Osteocyte (in vitro differentiated cells): ENCODE measurements at regions not wholly inside any gene's neighbourhood (a gene's known extent, or its start where the extent isn't known, plus 50 kb on each side); places are given as distances from the start of the nearest gene placed in this dataset.

Experiments
- DNase-seq: peaks from one replicate; pipeline ENCODE4 v3.0.0; 2021; ENCODE audit warnings: mixed read lengths; ENCODE audit not compliant: unreplicated experiment; ENCODE audit errors: extremely low spot score
- H3K27ac Mint-ChIP-seq: one replicate; pipeline ENCODE4 v1.8.0; 2021; ENCODE audit warnings: mild to moderate bottlenecking, mixed read lengths; ENCODE audit not compliant: unreplicated experiment
- H3K27me3 Mint-ChIP-seq: one replicate; pipeline ENCODE4 v1.8.0; 2021; ENCODE audit warnings: mixed read lengths; ENCODE audit not compliant: unreplicated experiment
- H3K36me3 Mint-ChIP-seq: one replicate; pipeline ENCODE4 v1.8.0; 2021; ENCODE audit warnings: mixed read lengths; ENCODE audit not compliant: unreplicated experiment
- H3K4me1 Mint-ChIP-seq: one replicate; pipeline ENCODE4 v1.8.0; 2021; ENCODE audit warnings: mixed read lengths; ENCODE audit not compliant: unreplicated experiment
- H3K4me3 Mint-ChIP-seq: one replicate; pipeline ENCODE4 v1.8.0; 2021; ENCODE audit warnings: mild to moderate bottlenecking, moderate library complexity, mixed read lengths; ENCODE audit not compliant: unreplicated experiment
- H3K9me3 Mint-ChIP-seq: one replicate; pipeline ENCODE4 v1.8.0; 2021; ENCODE audit warnings: mixed read lengths; ENCODE audit not compliant: unreplicated experiment
- TF ChIP-seq, protein P1 (sequence below): fragments of 200-600 bp; sonication (generic); IDR thresholded peaks from 2 replicates; pipeline ENCODE4 v1.5.0; 2021; ENCODE audit warnings: antibody characterized with exemption, mild to moderate bottlenecking, moderate library complexity

- peaks cover 3% of the 10 kb centered on the region for H3K4me1 Mint-ChIP-seq
- DNase-seq = no peak
- no peak overlapping the region for H3K27ac Mint-ChIP-seq
- H3K27me3 Mint-ChIP-seq = peaks cover 43% of the 10 kb centered on the region
- no peaks in the 10 kb centered on the region for H3K36me3 Mint-ChIP-seq
- no peak overlapping the region for H3K4me3 Mint-ChIP-seq
- H3K9me3 Mint-ChIP-seq = no peaks in the 10 kb centered on the region
- TF ChIP-seq, protein P1, sequence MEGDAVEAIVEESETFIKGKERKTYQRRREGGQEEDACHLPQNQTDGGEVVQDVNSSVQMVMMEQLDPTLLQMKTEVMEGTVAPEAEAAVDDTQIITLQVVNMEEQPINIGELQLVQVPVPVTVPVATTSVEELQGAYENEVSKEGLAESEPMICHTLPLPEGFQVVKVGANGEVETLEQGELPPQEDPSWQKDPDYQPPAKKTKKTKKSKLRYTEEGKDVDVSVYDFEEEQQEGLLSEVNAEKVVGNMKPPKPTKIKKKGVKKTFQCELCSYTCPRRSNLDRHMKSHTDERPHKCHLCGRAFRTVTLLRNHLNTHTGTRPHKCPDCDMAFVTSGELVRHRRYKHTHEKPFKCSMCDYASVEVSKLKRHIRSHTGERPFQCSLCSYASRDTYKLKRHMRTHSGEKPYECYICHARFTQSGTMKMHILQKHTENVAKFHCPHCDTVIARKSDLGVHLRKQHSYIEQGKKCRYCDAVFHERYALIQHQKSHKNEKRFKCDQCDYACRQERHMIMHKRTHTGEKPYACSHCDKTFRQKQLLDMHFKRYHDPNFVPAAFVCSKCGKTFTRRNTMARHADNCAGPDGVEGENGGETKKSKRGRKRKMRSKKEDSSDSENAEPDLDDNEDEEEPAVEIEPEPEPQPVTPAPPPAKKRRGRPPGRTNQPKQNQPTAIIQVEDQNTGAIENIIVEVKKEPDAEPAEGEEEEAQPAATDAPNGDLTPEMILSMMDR = no peak
These were observed 216.0 kb upstream of the PTGFR start for GRCh38 chr1:78274814-78275213.

GRCh38 chr1:78275456-78275855 lies 215.3 kb upstream of the PTGFR start:
- Mint-ChIP-seq H3K27me3 (peaks cover 46% of the 10 kb centered on the region), H3K27ac (no peak overlapping the region), H3K4me3 (no peak overlapping the region), H3K4me1 (peaks cover 3% of the 10 kb centered on the region), H3K36me3 (no peaks in the 10 kb centered on the region), H3K9me3 (no peaks in the 10 kb centered on the region)
- TF ChIP-seq, protein P1 = no peak
- no peak for DNase-seq

DNA sequence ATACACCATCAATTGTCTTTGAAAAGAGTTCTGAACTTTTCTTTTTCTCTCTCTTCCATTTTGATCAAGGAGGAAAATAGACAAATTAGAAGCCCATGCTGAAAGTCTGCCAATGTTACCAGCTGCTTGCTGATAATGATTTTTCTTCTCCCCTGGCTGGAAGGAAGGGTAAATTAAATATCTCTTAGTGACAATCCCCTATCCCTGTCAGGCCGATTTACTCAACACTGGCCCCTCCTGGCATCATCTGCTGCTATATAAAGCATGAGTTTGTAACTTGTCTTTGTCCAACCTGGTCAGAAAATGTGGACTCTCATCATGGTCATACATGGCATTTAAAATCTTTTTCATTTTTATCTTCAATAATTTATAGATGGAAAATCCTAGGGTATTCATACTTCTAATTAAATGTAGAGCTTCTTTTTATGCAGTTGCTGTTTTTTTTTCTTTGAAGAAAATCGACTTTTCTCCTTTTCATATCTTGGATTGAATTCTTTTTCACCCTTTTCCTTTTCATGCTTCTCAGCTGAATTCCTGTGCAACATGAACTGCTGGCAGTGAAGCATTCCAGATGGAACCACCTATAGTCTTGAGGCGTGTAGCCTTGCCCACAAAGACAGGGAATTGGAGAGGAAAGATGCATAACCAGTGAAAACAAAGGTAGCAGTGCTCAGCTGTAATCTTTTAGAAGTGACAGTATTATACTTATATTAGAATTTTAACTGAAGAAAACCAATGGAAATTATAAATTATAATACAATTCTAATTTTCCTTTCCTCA lies 214.7 kb upstream of the PTGFR start:
- Mint-ChIP-seq H3K4me3 (no peak overlapping the region), H3K4me1 (peaks cover 3% of the 10 kb centered on the region), H3K36me3 (no peaks in the 10 kb centered on the region), H3K9me3 (no peaks in the 10 kb centered on the region), H3K27me3 (peaks cover 43% of the 10 kb centered on the region), H3K27ac (no peak overlapping the region)
- DNase-seq = no peak
- TF ChIP-seq, protein P1 = no peak

- Mint-ChIP-seq H3K36me3 (no peaks in the 10 kb centered on the region), H3K27ac (no peak overlapping the region), H3K9me3 (no peaks in the 10 kb centered on the region), H3K27me3 (peaks cover 38% of the 10 kb centered on the region), H3K4me3 (no peak overlapping the region), H3K4me1 (peaks cover 3% of the 10 kb centered on the region)
- no peak for DNase-seq
- TF ChIP-seq, protein P1 = no peak
These were observed 213.5 kb upstream of the PTGFR start for GRCh38 chr1:78277253-78277652.

DNA sequence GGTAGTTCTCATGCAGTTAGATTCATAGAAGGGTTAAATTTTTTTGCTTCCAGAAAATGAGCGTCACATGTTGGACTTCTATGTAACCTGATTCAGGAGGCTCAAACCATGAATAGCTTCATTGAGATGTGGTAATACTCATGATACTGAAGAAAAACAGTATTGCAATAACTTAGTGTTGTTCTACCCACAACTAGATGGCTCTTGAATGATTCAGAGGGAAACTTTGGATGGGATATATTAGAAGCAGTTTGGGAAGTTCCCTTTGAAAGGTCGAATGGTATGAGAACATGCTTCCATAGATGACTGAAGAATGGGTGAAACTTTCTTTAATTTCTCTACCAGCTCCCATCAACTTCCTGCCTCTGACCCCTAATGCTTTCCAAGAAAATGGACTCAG lies 211.7 kb upstream of the PTGFR start:
- TF ChIP-seq, protein P1 = no peak

More for the DNA sequence above, 211.7 kb upstream of the PTGFR start:
- peaks cover 21% of the 10 kb centered on the region for H3K27me3 Mint-ChIP-seq
- H3K27ac Mint-ChIP-seq = no peak overlapping the region
- no peak overlapping the region for H3K4me3 Mint-ChIP-seq
- DNase-seq = no peak
- H3K9me3 Mint-ChIP-seq = no peaks in the 10 kb centered on the region
- H3K36me3 Mint-ChIP-seq = no peaks in the 10 kb centered on the region
- H3K4me1 Mint-ChIP-seq = peaks cover 3% of the 10 kb centered on the region
